ENCODE measurements at regions not wholly inside any gene's neighbourhood (a gene's known extent, or its start where the extent isn't known, plus 50 kb on each side); places are given as distances from the start of the nearest gene placed in this dataset.

GRCh38 chr15:96891046-96891445 lies 560.5 kb downstream of the NR2F2 start:
- no peaks in the 10 kb centered on the region for H4K20me1 ChIP-seq (ENCODE audit: insufficient read depth, poor library complexity, severe bottlenecking)
- H3K9me3 ChIP-seq (ENCODE audit: low read depth), result no peaks in the 10 kb centered on the region
- no peak for DNase-seq (ENCODE audit: low spot score)
- TF ChIP-seq EZH2 (IDR thresholded peaks at IDR 0.05; ENCODE audit: borderline replicate concordance), result no peak
- TF ChIP-seq EZH2phosphoT487 (IDR thresholded peaks at IDR 0.05; ENCODE audit: low read depth, severe bottlenecking, unreplicated experiment), result no peak
- no peak for TF ChIP-seq CTCF (IDR thresholded peaks at IDR 0.05; ENCODE audit: poor library complexity)
- H3K36me3 ChIP-seq (replicated peaks; ENCODE audit: insufficient read depth, low read depth), result no peaks in the 10 kb centered on the region
- H3K79me2 ChIP-seq, result no peaks in the 10 kb centered on the region
- H3K27me3 ChIP-seq, result no peaks in the 10 kb centered on the region
- no peaks in the 10 kb centered on the region for H3K4me1 ChIP-seq (ENCODE audit: insufficient read depth)
- no peak overlapping the region for H2AFZ ChIP-seq
- WGBS (ENCODE audit: low lambda C conversion rate, missing lambda C conversion rate), result 62% methylated on average over 4 of the region's 4 CpGs
- no peak overlapping the region for H3K27ac ChIP-seq
- no peaks in the 10 kb centered on the region for H3K9me2 ChIP-seq (replicated peaks; ENCODE audit: insufficient read depth)
- H3K4me3 ChIP-seq, result no peak overlapping the region
- no peak overlapping the region for H3K4me2 ChIP-seq

- no peaks in the 10 kb centered on the region for H3K27me3 ChIP-seq
- H3K9me3 ChIP-seq (ENCODE audit: low read depth), result no peaks in the 10 kb centered on the region
- no peak overlapping the region for H3K4me3 ChIP-seq
- no peak overlapping the region for H3K4me2 ChIP-seq
- H4K20me1 ChIP-seq (ENCODE audit: insufficient read depth, poor library complexity, severe bottlenecking), result no peaks in the 10 kb centered on the region
- H3K36me3 ChIP-seq (replicated peaks; ENCODE audit: insufficient read depth, low read depth), result no peaks in the 10 kb centered on the region
- peak; percentile 49 for DNase-seq (ENCODE audit: low spot score)
- H3K4me1 ChIP-seq (ENCODE audit: insufficient read depth), result no peaks in the 10 kb centered on the region
- no peak overlapping the region for H2AFZ ChIP-seq
- H3K27ac ChIP-seq, result no peak overlapping the region
- no peaks in the 10 kb centered on the region for H3K9me2 ChIP-seq (replicated peaks; ENCODE audit: insufficient read depth)
- no peaks in the 10 kb centered on the region for H3K79me2 ChIP-seq
- WGBS (ENCODE audit: low lambda C conversion rate, missing lambda C conversion rate), result 30% methylated on average over 5 of the region's 5 CpGs
- TF ChIP-seq EZH2phosphoT487 (IDR thresholded peaks at IDR 0.05; ENCODE audit: low read depth, severe bottlenecking, unreplicated experiment), result no peak
- TF ChIP-seq EZH2 (IDR thresholded peaks at IDR 0.05; ENCODE audit: borderline replicate concordance), result no peak
- peak; percentile 65 for TF ChIP-seq CTCF (IDR thresholded peaks at IDR 0.05; ENCODE audit: poor library complexity)
These were observed 562.8 kb downstream of the NR2F2 start for GRCh38 chr15:96893159-96893906.

GRCh38 chr15:96894659-96895058 lies 564.2 kb downstream of the NR2F2 start:
- WGBS (ENCODE audit: low lambda C conversion rate, missing lambda C conversion rate), result 79% methylated on average over 1 of the region's 1 CpG

More at GRCh38 chr15:96894659-96895058, 564.2 kb downstream of the NR2F2 start:
- Histone ChIP-seq H3K4me2 (no peak overlapping the region), H3K9me3 (ENCODE audit: low read depth) (no peaks in the 10 kb centered on the region), H3K27ac (no peak overlapping the region), H3K36me3 (replicated peaks; ENCODE audit: insufficient read depth, low read depth) (no peaks in the 10 kb centered on the region), H3K27me3 (no peaks in the 10 kb centered on the region), H3K4me3 (no peak overlapping the region), H3K9me2 (replicated peaks; ENCODE audit: insufficient read depth) (no peaks in the 10 kb centered on the region), H4K20me1 (ENCODE audit: insufficient read depth, poor library complexity, severe bottlenecking) (no peaks in the 10 kb centered on the region), H3K79me2 (no peaks in the 10 kb centered on the region), H3K4me1 (ENCODE audit: insufficient read depth) (no peaks in the 10 kb centered on the region), H2AFZ (no peak overlapping the region)
- no peak for DNase-seq (ENCODE audit: low spot score)
- TF ChIP-seq EZH2phosphoT487 (IDR thresholded peaks at IDR 0.05; ENCODE audit: low read depth, severe bottlenecking, unreplicated experiment) (no peak), EZH2 (IDR thresholded peaks at IDR 0.05; ENCODE audit: borderline replicate concordance) (no peak), CTCF (IDR thresholded peaks at IDR 0.05; ENCODE audit: poor library complexity) (no peak)
